Thyroid gland (tissue), 4 donors: ENCODE measurements at regions not wholly inside any gene's neighbourhood (a gene's known extent, or its start where the extent isn't known, plus 50 kb on each side); places are given as distances from the start of the nearest gene placed in this dataset.

Experiments used
- POLR2A ChIP-seq, 2 donors: fragments of 450-650 bp; IDR thresholded peaks; one replicate each; pipeline ENCODE4 v1.6.1; 2017; ENCODE audit warnings: antibody characterized with exemption in 2 of 2, mild to moderate bottlenecking in 2 of 2, moderate library complexity in 1 of 2
- TF ChIP-seq, protein P1 (sequence below), 6 experiments: fragments of 200-600 bp in 3 of 6; fragments of 450-650 bp in 3 of 6; sonication (generic) in 3 of 6; IDR thresholded peaks; one replicate each; pipeline ENCODE4 v1.5.1; 2016 to 2019; ENCODE audit warnings: antibody characterized with exemption in 6 of 6, mild to moderate bottlenecking in 2 of 6, inconsistent platforms in 1 of 6, moderate library complexity in 1 of 6

DNA sequence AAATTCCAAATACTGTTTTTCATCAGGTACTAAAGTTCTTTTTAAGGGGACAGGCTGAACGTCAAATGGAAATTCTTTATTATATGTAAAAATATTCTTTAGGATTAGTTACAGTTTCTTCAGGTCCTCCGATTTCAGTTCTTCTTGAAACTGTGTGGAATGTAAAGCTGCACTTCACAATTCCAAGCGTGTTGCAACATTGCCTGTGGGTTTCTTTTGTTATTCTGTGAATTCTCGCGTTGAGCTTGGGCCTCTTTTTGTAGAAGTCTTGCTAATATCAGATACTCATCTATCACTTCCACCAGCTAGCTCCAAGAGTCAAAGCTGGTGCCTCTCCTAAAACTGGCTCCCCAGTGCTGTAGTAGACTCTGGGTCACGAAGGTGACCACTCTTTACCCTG, 642.6 kb downstream of the METTL4 start:
- TF ChIP-seq, protein P1, sequence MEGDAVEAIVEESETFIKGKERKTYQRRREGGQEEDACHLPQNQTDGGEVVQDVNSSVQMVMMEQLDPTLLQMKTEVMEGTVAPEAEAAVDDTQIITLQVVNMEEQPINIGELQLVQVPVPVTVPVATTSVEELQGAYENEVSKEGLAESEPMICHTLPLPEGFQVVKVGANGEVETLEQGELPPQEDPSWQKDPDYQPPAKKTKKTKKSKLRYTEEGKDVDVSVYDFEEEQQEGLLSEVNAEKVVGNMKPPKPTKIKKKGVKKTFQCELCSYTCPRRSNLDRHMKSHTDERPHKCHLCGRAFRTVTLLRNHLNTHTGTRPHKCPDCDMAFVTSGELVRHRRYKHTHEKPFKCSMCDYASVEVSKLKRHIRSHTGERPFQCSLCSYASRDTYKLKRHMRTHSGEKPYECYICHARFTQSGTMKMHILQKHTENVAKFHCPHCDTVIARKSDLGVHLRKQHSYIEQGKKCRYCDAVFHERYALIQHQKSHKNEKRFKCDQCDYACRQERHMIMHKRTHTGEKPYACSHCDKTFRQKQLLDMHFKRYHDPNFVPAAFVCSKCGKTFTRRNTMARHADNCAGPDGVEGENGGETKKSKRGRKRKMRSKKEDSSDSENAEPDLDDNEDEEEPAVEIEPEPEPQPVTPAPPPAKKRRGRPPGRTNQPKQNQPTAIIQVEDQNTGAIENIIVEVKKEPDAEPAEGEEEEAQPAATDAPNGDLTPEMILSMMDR (IDR thresholded peaks at IDR 0.05) = no peak
- TF ChIP-seq POLR2A (IDR thresholded peaks at IDR 0.05) = no peak
